ENCODE measurements at regions not wholly inside any gene's neighbourhood (a gene's known extent, or its start where the extent isn't known, plus 50 kb on each side); places are given as distances from the start of the nearest gene placed in this dataset.
"Not testable (repeated sequence)": the region's sequence is repeated elsewhere in the genome, so short reads cannot be mapped to it uniquely, and the experiment has no call there.

DNA sequence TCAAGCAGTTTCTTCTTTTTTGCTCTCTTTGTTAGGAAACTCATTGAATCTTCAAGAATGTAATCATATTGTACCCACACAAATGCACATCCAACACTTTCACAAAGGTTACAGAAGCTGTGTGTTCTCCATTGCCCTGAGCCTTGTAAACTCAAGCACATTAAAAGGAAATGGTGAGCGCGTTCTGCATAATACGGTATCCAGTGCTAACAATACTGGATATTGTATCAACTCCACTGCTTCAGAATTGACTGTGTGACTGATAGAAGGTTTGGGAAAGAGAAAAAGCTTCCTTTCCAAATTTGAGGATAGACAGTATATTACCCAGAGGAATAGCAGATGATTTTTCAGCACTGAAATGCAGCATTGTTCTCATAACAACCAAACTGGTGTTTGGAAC is 268.9 kb upstream of the RBMS3 start:
- TF ChIP-seq, protein P1, sequence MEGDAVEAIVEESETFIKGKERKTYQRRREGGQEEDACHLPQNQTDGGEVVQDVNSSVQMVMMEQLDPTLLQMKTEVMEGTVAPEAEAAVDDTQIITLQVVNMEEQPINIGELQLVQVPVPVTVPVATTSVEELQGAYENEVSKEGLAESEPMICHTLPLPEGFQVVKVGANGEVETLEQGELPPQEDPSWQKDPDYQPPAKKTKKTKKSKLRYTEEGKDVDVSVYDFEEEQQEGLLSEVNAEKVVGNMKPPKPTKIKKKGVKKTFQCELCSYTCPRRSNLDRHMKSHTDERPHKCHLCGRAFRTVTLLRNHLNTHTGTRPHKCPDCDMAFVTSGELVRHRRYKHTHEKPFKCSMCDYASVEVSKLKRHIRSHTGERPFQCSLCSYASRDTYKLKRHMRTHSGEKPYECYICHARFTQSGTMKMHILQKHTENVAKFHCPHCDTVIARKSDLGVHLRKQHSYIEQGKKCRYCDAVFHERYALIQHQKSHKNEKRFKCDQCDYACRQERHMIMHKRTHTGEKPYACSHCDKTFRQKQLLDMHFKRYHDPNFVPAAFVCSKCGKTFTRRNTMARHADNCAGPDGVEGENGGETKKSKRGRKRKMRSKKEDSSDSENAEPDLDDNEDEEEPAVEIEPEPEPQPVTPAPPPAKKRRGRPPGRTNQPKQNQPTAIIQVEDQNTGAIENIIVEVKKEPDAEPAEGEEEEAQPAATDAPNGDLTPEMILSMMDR (IDR thresholded peaks at IDR 0.05): no peak
- no peak overlapping the region for H3K4me3 ChIP-seq
- H3K27ac ChIP-seq: no peak overlapping the region
- DNase-seq (ENCODE audit: low spot score): no peak

DNA sequence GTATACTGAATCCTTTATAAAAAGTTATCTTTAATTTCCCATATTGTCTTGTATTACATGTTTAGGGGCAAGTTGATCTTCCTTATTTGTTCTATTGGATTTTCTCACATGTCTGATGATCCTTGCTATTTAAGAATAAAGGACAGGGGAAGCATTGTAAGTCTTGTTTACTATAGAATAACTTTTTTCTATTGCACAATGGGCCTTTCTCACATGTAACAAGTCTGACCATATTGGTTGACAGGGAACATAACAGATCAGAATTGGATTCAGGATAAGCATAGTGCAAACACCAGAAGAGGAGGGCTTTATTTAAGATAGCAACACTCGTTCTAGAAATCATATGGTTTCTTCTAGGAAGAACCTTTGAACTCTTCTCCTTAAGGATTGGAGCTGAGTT is 257.9 kb upstream of the RBMS3 start:
- TF ChIP-seq, protein P1 (IDR thresholded peaks at IDR 0.05): no peak
- no peak for DNase-seq (ENCODE audit: low spot score)
- Histone ChIP-seq H3K27ac (no peak overlapping the region), H3K4me3 (no peak overlapping the region)

DNA sequence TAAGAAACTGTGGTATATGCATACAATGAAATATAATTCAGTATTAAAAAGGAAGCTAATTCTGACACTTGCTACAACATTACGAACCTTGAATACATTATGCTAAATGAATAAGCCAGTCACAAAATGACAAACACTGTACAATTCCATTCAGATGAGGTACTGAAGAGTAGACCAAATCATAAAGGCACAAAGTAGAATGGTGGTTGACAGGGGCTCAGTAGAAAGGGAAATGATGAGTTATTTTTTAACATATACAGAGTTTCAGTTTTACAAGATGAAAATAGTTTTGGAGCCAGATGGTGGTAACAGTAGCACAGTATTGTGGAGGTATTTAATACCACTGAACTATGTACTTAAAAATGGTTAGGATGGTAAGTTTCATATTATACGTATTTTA is 254.6 kb upstream of the RBMS3 start:
- no peak for DNase-seq (ENCODE audit: low spot score)
- H3K27ac ChIP-seq: no peak overlapping the region
- TF ChIP-seq, protein P1 (IDR thresholded peaks at IDR 0.05): no peak
- H3K4me3 ChIP-seq: no peak overlapping the region

DNA sequence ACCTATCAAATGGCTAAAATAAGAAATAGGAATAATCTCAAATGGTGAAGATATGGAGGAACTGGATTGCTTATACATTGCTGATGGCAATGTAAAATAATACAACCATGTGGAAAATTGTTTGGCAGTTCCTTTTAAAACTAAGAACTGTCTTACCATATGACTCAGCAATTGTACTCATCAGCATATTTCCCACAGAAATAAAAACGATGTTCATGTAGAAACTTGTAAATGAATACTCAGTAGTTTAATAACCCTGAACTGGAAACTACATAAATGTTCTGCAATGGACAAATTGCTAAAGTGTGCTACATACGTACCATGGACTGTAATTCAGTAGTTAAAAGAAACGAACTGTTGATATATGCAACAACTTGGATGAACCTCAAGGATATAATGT is 253.9 kb upstream of the RBMS3 start:
- DNase-seq (ENCODE audit: low spot score): no peak
- TF ChIP-seq, protein P1 (IDR thresholded peaks at IDR 0.05): no peak
- Histone ChIP-seq H3K4me3 (no peak overlapping the region), H3K27ac (no peak overlapping the region)

DNA sequence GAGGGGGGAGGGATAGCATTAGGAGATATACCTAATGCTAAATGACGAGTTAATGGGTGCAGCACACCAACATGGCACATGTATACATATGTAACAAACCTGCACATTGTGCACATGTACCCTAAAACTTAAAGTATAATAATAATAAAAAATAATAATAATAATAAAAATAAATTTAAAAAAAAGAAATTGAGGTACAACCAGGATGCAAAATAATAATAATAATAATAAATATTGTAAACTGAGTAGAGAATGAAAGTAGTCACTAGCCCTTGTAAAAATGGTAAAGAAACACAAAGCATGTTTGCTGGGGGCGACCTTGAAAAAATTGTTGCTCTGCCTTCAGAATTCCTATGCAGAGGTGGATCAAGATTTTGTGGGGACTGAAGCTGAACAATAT is 249.7 kb upstream of the RBMS3 start:
- H3K4me3 ChIP-seq; DNase-seq (ENCODE audit: low spot score); H3K27ac ChIP-seq: not testable (repeated sequence)

DNA sequence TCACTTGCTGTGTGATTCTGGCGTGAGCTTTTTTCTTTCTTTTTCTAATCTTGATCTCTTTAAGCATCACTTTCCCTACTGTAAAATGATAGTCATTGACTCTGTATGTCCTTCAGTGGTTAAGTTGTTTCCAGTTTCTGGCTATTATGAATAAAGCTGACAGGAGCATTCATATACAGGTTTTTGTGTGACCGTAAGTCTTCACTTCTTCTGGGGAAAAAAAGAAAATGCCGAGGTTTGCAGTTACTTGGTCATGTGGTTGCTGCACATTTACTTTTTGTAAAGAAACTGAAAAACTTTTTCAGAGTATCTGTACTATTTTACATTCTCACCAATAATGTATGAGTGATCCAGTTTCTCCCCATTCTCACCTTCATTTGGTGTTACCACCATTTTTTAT is 247.4 kb upstream of the RBMS3 start:
- H3K27ac ChIP-seq: no peak overlapping the region

DNA sequence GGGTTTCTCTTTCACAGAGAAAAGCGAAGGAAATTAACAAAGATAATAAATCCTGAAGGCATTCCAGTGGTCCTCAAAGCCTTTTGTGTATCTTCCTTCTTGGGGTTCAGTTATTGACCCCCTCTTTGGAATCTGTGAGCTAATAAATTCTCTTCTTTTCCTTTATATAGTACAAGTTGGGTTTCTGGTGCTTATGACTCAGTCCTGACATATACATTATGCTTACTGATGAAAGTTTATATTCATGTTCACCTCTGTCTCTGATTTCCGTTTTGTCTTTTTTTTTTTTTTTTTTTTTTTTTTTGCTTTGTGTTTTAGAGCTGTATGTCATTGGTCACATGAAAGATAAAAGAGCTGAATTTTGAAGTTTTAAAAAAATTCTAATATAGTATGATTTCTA is 230.7 kb upstream of the RBMS3 start:
- Histone ChIP-seq H3K4me3 (no peak overlapping the region), H3K27ac (no peak overlapping the region)
- DNase-seq (ENCODE audit: low spot score): no peak
- TF ChIP-seq, protein P1 (IDR thresholded peaks at IDR 0.05): no peak

More for the DNA sequence above, 247.4 kb upstream of the RBMS3 start:
- no peak overlapping the region for H3K4me3 ChIP-seq
- DNase-seq (ENCODE audit: low spot score): no peak
- TF ChIP-seq, protein P1 (IDR thresholded peaks at IDR 0.05): no peak

DNA sequence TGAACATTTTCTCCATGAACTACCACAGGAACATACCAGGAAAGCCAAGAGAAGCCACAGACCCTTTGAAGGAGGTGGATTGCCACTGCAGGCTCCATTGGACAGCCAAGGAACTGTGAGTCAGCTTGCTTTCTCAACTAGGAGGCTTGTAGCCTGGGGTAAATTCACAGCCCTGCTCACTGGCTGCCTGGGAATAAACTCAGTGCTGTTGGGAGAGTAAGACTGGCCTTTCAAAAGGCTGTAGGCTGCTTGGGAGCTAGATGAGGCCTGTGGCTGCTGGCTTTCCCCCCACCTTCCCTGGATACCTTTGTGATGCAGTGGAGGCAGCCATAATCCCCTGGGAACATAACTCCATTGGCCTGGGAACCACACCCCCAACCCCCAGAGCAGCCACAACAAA is 223.5 kb upstream of the RBMS3 start:
- Histone ChIP-seq H3K4me3 (no peak overlapping the region), H3K27ac (no peak overlapping the region)
- DNase-seq (ENCODE audit: low spot score): no peak
- TF ChIP-seq, protein P1 (IDR thresholded peaks at IDR 0.05): no peak

Measured in coronary artery (tissue), 2 donors.